ENCODE measurements at regions not wholly inside any gene's neighbourhood (a gene's known extent, or its start where the extent isn't known, plus 50 kb on each side); places are given as distances from the start of the nearest gene placed in this dataset.
A peak's percentile ranks its signal among the peaks of the same experiment; 100 is the strongest.

DNA sequence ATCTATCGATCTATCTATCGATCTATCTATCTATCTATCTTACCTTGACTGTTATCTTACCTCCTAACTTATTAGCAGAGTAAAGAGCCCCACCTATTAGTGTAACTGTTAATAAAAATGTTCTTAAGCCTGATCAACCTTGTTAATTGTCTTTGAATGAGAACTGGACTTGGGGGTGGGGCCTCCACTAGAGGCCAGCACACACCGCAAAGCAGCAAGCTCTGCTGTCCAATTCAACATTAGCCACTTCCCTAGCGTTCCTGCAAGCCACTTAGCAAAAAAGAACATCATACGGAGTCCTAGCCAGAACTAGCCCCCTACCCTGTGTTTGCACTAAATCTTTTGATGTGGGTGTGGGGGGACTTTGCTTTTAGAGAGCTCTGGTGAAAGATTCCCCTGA is 515.8 kb downstream of the KDM4C start:
- no peak for TF ChIP-seq EZH2phosphoT487 (IDR thresholded peaks at IDR 0.05; ENCODE audit: borderline replicate concordance, low read depth)
- TF ChIP-seq TAF1 (IDR thresholded peaks at IDR 0.05; ENCODE audit: borderline replicate concordance, low read depth, low read length), result no peak
- TF ChIP-seq, protein P1, sequence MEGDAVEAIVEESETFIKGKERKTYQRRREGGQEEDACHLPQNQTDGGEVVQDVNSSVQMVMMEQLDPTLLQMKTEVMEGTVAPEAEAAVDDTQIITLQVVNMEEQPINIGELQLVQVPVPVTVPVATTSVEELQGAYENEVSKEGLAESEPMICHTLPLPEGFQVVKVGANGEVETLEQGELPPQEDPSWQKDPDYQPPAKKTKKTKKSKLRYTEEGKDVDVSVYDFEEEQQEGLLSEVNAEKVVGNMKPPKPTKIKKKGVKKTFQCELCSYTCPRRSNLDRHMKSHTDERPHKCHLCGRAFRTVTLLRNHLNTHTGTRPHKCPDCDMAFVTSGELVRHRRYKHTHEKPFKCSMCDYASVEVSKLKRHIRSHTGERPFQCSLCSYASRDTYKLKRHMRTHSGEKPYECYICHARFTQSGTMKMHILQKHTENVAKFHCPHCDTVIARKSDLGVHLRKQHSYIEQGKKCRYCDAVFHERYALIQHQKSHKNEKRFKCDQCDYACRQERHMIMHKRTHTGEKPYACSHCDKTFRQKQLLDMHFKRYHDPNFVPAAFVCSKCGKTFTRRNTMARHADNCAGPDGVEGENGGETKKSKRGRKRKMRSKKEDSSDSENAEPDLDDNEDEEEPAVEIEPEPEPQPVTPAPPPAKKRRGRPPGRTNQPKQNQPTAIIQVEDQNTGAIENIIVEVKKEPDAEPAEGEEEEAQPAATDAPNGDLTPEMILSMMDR (IDR thresholded peaks at IDR 0.05), result peak; percentile 39; the same call in 1 of the 2 replicates
- no peak for TF ChIP-seq POLR2AphosphoS5 (IDR thresholded peaks at IDR 0.05; ENCODE audit: low read depth, low read length)
- no peak for TF ChIP-seq EP300 (IDR thresholded peaks at IDR 0.05; ENCODE audit: borderline replicate concordance in 1 of 2, low read depth in 1 of 2, low read length in 1 of 2)
- TF ChIP-seq NFIC (IDR thresholded peaks at IDR 0.05; ENCODE audit: borderline replicate concordance), result no peak

Measured in SK-N-SH (cell line).